GM19397 (cell line): ENCODE measurements at regions not wholly inside any gene's neighbourhood (a gene's known extent, or its start where the extent isn't known, plus 50 kb on each side); places are given as distances from the start of the nearest gene placed in this dataset.
A peak's percentile ranks its signal among the peaks of the same experiment; 100 is the strongest.
"Not testable (repeated sequence)": the region's sequence is repeated elsewhere in the genome, so short reads cannot be mapped to it uniquely, and the experiment has no call there.

Source experiments
- ATAC-seq: cut with Tn5 transposase; IDR thresholded peaks from one replicate; pipeline ENCODE4 v1.9.1; 2021; ENCODE audit warnings: mild to moderate bottlenecking, moderate library complexity; ENCODE audit not compliant: unreplicated experiment

DNA sequence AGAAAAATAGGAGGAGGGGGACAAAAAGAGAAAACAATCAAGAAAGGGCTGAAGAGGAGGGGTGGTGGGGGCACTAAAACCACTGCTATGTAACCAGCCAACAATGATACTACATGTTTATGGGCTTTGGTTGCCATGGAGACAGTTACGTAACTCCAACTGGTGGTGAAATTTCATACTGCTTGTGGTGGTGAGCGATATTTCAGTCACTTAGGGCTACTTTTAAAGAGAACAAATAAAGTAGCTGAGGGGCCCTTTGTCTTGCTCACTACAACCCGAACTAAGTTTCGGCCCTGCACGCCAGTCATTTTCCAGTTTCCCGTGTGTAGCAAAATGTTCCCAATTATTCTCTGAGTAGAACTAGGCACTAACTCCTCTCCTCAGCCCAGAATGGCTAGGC is 275.2 kb upstream of the EDA2R start:
- ATAC-seq = no peak

GRCh38 chrX:66912417-66912816 is 273.5 kb upstream of the EDA2R start:
- ATAC-seq = no peak

- no peak for ATAC-seq
Measured at GRCh38 chrX:66902081-66902480, 263.2 kb upstream of the EDA2R start.

GRCh38 chrX:66900886-66901285 is 262.0 kb upstream of the EDA2R start:
- ATAC-seq = no peak

DNA sequence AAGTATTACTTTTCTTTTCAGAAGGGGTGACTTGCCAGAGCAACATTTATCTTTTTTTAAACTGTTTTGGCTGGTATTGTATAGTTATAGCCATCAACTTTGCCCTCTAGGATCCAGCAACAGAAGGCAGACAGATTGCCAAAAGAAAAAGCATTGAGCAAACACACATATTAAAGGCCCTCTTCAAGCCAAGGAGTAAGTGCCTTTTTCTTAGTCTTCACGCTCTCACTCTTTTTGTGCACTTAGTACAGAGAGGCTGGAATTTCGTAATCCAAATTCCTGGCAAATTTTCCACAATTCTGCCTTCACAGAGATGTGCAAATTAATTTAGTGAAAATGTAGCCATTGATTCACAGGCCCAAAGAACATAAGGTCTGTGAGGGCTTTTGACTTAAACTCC is 253.1 kb upstream of the EDA2R start:
- no peak for ATAC-seq

GRCh38 chrX:66889418-66889817 is 250.5 kb upstream of the EDA2R start:
- ATAC-seq = no peak

GRCh38 chrX:66882101-66882500 is 243.2 kb upstream of the EDA2R start:
- ATAC-seq = no peak

GRCh38 chrX:66876776-66877175 is 237.9 kb upstream of the EDA2R start:
- ATAC-seq = no peak

- no peak for ATAC-seq
Measured at GRCh38 chrX:66872771-66873170, 233.9 kb upstream of the EDA2R start.

DNA sequence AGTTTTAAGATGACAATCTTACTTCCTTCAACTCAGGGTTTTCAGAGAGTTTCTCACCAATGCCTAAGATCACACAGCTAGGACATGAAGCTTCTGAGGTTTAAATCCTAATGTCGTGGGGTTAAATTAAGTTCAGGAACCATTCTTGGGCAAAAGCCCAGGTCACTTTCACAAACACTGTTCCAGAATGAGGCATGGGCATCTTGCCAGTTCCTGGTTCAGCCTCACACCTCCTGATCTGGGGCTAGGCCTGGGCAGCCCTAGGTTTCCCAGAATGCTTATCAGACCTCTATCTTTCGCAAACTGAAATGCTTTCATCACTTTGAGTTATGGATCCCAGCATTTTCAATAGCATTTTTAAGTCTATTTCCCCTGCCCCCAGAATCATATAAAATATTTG is 224.8 kb upstream of the EDA2R start:
- ATAC-seq = no peak

DNA sequence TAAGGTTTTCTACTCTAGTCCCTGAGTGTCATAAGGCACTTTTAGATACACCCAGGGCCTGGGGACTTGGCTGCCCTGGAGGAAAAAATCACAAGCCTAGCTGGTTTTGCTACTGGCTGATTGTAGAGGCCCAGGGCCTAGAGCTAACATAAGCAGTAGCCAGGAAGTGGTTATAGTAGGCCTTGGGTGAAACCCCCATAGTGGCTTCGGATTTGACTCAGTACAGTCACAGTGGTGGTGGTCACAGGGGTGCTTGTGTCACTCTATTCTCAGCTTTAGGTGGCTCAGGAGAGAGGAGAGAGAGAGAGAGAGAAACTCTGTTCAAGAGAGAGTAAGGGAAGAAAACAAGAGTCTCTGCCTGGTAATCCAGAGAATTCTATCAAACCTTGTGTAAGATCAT is 194.5 kb upstream of the EDA2R start:
- no peak for ATAC-seq

DNA sequence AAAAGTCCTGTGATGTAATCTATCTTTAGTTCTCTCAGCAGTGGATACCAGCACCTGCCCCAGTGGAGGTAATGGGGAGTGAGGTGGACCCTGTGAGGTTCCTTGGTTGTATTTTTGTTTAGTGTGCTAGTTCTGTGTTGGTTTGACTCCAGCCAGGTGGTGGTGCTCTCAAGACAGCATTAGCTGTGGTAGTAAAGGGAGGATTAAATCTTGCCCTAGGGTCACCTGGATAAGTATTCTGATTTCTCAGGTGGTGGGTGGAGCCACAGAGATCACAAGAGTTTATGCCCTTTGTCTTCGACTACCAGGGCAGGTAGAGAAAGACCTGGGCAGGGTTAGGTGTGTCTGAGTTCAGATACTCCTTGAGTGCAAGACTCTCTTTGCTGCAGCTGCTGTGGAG is 176.3 kb upstream of the EDA2R start:
- ATAC-seq = no peak

DNA sequence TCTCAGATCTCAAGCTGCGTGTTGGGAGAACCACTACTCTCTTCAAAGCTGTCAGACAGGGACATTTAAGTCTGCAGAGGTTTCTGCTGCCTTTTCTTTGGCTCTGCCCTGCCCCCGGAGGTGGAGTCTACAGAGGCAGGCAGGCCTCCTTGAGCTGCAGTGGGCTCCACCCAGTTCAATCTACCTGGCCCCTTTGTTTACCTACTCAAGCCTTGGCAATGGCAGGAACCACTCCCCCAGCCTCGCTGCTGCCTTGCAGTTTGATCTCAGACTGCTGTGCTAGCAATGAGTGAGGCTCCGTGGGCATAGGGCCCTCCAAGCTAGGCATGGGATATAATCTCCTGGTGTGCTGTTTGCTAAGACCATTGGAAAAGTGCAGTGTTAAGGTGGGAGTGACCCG is 155.6 kb upstream of the EDA2R start:
- ATAC-seq = not testable (repeated sequence)

DNA sequence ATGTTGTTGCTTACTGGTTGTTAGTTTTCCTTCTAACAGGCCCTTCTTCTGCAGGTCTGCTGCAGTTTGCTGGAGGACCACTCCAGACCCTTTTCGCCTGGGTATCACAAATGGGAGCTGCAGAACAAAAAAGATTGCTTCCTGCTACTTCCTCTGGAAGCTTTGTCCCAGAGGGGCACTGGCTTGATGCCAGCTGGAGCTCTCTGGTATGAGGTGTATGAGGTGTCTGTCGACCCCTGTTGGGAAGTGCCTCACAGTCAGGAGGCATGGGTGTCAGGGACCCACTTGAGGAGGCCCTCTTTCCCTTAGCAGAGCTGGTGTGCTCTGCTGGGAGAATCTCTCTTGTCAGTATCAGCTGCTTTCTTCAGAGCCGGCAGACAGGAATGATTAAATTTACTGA is 127.4 kb upstream of the EDA2R start:
- ATAC-seq = no peak

DNA sequence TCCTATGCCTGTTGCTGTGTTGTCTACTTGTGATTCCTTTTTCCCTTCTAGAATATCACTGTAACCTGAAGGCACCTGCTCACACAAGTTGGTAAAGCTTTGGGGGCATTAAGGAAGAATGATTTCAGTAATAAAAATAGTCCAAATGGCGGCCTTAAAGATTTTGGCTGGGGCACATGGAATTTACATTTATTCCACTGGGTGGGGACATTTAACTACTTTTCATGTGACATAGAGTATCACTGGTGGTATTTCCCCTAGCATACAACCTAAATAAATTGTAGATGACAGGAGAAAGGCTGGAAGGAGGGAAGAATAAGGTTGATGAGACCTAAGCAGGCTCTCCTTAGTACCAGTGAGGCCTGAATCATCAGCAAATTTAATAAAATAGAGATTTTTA is 121.8 kb upstream of the EDA2R start:
- no peak for ATAC-seq

- no peak for ATAC-seq
Measured at GRCh38 chrX:66756717-66757116, 117.8 kb upstream of the EDA2R start.

DNA sequence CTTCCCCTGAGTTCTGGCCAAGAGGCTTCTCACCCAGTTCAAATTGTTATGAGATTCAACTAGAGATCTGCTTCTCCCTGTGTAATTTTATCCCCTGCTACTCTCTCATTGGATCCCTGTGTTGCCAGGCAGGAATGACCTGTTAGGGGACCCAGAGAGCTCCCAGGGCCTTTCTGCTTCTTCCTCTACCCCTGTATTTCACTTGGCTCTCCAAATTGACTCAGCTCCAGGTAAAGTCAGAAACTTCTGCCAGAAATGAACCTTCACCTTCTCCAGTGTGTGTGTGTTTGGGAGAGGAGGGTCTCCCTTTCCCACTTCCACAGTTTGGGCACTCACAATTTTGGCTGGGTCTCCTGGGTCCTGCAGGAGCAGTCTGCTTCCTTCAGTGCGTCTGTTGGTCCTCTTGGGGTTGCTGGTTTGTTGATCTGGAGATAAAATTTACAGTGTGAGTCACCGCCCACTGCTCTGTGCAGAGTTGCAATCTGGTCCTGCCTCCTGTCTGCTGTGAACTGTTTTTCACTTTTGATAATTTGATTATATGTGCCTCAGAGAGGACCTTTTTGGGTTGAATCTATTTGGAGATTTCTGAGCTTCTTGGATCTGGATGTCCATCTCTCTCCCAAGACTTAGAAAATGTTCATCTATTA is 112.4 kb upstream of the EDA2R start:
- ATAC-seq = no peak

DNA sequence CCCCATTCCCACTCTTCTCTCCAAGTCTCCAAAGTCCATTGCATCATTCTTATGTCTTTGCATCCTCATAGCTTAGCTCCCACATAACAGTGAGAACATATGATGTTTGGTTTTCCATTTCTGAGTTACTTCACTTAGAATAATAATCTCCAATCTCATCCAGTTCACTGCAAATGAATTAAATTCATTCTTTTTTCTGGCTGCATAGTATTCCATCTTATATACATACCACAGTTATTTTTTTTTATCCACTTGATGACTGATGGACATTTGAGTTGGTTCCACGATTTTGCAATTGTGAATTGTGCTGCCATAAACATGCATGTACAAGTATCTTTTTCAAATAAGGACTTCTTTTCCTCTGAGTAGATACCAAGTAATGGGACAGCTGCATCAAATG is 105.6 kb upstream of the EDA2R start:
- ATAC-seq = not testable (repeated sequence)

- ATAC-seq = no peak
Measured at GRCh38 chrX:66731398-66731797, 92.5 kb upstream of the EDA2R start.

DNA sequence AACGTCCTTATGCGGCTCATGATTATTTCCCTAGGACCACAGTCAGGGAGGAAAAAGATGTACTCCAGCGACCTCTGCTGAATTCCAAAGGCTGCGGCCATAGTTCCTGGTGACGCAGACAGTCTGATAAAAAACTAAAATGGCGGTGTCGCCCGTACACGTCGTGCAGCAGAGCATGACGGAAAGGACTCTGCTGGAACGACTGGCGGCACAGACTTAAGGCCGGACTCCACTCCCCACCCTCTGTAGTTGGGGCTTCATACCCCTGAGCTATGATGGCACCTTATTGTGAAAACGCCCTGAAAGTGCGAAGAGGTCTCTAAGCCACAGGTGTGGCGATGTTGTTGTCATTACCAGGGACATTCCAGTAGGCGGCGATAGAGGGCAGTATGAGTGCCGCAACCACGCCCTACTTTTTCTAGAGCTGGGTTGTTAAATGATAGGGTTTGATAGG is 90.0 kb upstream of the EDA2R start:
- ATAC-seq = peak; percentile 47

- ATAC-seq = no peak
Measured at GRCh38 chrX:66717926-66718325, 79.0 kb upstream of the EDA2R start.

DNA sequence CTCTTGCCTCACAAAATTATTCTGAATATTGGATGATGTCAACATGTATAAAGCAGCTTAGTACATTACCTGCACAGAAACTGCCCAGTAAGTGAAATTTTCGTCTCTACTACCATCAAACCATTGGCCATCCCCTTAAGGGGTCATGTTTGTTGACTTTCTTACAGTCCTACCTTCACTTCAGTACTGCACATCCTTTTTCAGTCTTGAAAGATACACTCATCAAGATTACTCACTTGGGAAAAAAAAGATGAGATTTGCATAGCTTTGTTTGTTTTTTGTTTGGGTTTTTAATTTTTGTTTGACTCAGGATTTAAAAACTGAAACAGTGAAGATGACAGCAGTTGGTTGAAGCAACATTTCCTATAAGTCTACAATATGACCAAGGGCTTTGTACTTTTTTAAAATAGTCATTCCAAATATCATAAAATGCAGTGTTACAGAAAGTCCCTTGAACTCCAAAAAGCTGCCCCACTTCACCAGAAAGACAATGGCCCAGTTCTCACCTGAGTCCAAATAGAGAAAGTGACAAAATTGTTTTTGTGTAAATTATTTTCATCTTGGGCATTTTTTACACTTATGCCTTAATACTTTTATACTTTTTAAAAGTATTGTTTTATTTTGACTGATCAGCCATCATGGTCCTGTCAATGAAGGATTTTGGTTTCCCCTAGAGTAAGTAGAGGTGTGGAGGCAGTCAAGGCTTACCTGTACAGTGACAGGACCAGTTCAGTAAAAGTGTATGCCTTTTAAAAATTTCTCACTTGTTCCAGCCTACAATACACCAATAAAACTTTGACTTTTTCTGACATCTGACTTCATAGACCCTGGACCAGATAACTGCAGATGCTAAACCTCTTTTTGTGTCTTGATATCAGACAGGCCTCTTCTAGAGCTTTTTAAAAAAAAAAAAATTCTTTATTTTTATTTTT is 59.7 kb upstream of the EDA2R start:
- no peak for ATAC-seq
